Right lobe of liver (tissue), 4 donors: ENCODE measurements at regions not wholly inside any gene's neighbourhood (a gene's known extent, or its start where the extent isn't known, plus 50 kb on each side); places are given as distances from the start of the nearest gene placed in this dataset.

Source experiments
- POLR2A ChIP-seq: fragments of 450-650 bp; IDR thresholded peaks from one replicate; pipeline ENCODE4 v1.6.1; 2017; ENCODE audit warnings: antibody characterized with exemption, mild to moderate bottlenecking
- TF ChIP-seq, protein P1 (sequence below), 4 donors: fragments of 200-600 bp in 3 of 4; fragments of 450-650 bp in 1 of 4; IDR thresholded peaks; one replicate each; pipeline versions ENCODE4 v1.5.1 to v1.8.0; 2016 to 2022; ENCODE audit warnings: antibody characterized with exemption in 4 of 4, mild to moderate bottlenecking in 2 of 4
- donor health status: DM: no; HTN: no; CAD: no.
- donor health status: DM: no; HTN: no; CAD: no.
- donor health status: DM: no; HTN: yes; CAD: no.

DNA sequence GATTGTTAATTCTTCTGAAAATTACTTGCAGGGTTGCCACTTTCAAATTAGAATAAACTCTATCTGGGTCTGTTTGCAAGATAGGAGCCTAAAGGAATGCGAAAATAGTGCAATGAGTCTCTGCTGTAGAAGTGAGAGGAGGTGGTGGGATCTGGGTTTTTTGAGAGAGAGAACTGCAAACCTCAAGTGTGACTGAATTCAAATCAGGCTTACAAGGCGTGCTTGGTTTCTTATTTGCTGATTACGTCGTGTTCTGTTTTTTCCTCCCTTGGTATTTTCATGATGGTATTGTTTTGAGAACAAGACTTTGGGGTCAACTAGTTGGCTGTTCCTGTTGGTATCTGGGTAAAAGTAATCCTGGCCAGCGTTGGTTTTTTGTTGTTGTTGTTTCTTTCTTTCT is 490.9 kb upstream of the CFAP20DC start:
- TF ChIP-seq, protein P1, sequence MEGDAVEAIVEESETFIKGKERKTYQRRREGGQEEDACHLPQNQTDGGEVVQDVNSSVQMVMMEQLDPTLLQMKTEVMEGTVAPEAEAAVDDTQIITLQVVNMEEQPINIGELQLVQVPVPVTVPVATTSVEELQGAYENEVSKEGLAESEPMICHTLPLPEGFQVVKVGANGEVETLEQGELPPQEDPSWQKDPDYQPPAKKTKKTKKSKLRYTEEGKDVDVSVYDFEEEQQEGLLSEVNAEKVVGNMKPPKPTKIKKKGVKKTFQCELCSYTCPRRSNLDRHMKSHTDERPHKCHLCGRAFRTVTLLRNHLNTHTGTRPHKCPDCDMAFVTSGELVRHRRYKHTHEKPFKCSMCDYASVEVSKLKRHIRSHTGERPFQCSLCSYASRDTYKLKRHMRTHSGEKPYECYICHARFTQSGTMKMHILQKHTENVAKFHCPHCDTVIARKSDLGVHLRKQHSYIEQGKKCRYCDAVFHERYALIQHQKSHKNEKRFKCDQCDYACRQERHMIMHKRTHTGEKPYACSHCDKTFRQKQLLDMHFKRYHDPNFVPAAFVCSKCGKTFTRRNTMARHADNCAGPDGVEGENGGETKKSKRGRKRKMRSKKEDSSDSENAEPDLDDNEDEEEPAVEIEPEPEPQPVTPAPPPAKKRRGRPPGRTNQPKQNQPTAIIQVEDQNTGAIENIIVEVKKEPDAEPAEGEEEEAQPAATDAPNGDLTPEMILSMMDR (IDR thresholded peaks at IDR 0.05), result no peak
- TF ChIP-seq POLR2A, result no peak
